HG03342 (cell line): ENCODE measurements at regions not wholly inside any gene's neighbourhood (a gene's known extent, or its start where the extent isn't known, plus 50 kb on each side); places are given as distances from the start of the nearest gene placed in this dataset.

Experiments
- ATAC-seq: cut with Tn5 transposase; IDR thresholded peaks from one replicate; pipeline ENCODE4 v1.9.1; 2021; ENCODE audit warnings: mild to moderate bottlenecking, moderate library complexity; ENCODE audit not compliant: unreplicated experiment

- no peak for ATAC-seq
These were observed 317.4 kb downstream of the SLC4A3 start for GRCh38 chr2:219944866-219945265.

- no peak for ATAC-seq
These were observed 318.6 kb downstream of the SLC4A3 start for GRCh38 chr2:219946021-219946420.

- ATAC-seq: no peak
These were observed 319.1 kb downstream of the SLC4A3 start for GRCh38 chr2:219946529-219946928.

DNA sequence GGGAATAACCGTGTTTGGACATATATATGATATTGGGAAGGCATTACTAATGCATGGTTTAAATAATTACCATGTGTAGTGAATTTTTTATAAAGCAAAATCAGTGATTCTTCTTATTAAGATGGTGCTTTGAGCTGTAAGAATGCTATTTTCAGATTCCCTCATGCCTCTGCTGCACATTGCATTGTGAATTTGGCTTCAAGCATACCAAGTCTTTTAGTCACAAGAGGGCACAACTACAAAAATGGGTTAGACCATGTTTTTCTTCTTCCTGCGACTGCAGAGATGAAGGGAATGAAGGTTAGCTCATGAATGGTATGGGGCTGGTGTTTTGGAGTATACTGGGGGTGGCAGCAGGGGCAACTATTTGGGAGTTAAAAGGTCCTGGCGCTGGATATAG, 320.1 kb downstream of the SLC4A3 start:
- no peak for ATAC-seq

- no peak for ATAC-seq
These were observed 321.6 kb downstream of the SLC4A3 start for GRCh38 chr2:219949053-219949452.

GRCh38 chr2:219951099-219951498, 323.7 kb downstream of the SLC4A3 start:
- no peak for ATAC-seq

DNA sequence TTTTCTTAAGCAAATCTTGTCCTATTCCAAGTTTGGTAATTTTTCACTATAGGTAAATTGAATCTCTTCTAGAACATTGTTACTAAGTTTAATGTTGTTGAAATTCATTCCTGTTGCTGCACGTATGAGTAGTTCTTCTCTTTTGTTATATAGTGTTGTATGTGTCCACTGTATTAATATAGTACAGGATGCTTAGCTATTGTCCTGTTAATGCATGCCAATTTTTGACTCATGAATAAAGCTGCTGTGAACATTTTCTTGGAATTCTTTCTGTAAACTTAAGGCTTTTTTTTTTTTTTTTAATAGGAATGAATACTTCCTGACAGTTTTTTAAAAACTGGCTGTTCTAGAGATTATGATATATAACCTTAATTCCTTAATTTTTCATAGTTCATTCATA, 326.9 kb downstream of the SLC4A3 start:
- ATAC-seq: no peak

DNA sequence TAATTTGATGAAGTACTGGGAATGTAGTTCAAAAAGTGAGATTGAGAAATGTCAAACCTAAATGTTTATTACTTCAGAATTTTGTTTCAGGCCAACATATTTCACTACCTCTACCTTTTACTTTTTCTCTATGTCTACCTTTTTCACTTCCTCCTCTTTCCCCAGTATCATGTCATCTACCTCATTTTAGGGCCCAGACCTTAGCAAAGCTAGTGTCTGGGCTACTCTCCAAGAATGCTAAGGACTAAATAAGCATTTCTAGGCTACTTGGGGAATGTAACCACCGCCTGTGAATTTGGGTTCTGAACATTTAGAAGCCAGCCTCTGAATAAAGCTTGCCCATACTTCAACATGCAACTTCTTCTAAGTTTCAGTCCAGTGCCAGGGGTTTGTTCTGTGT, 330.4 kb downstream of the SLC4A3 start:
- no peak for ATAC-seq

DNA sequence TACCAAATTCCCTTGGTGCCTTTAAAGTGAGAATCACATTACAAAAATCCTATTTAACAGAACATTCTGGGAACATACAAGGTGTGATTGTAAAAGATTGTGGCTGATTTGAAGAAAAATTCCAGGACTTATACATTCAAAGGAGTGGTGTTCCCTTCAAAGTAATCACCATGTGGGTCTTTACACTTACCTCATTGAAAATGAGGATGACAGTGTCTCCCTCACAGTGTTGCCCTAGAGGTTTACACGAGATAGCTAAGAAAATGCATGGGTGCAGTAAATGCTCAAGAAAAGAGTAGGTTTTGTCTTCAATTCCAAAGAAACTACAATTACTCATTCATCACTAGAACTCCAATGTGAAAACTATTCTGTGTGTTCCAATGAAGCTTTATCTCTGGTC, 331.5 kb downstream of the SLC4A3 start:
- ATAC-seq: no peak

GRCh38 chr2:219959471-219959870, 332.0 kb downstream of the SLC4A3 start:
- ATAC-seq: no peak

- no peak for ATAC-seq
These were observed 334.6 kb downstream of the SLC4A3 start for GRCh38 chr2:219961947-219962498.

DNA sequence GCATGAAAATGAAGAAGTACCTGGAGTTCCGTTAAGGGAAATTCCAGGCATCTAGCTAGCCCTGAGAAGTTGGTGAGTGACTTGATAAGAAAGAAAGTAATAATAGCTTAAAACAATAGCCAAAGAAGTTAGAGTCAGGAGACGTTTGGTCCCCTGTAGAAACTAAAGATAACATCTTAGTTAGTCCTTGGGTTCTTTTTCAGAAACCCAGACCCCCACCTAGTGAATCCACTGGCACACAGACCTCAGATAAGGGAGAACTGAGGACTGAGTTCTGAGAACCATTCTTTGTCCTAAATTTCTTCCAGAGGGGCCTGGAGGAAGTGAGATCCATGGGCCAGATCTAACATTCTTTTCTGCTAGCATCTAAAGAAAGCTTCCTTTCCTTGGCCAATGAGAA, 335.4 kb downstream of the SLC4A3 start:
- no peak for ATAC-seq

- no peak for ATAC-seq
These were observed 338.1 kb downstream of the SLC4A3 start for GRCh38 chr2:219965287-219966194.

GRCh38 chr2:219967247-219968245, 340.1 kb downstream of the SLC4A3 start:
- no peak for ATAC-seq

GRCh38 chr2:219968685-219969345, 341.4 kb downstream of the SLC4A3 start:
- ATAC-seq: no peak

- ATAC-seq: no peak
These were observed 342.1 kb downstream of the SLC4A3 start for GRCh38 chr2:219969508-219969907.

GRCh38 chr2:219973136-219973535, 345.7 kb downstream of the SLC4A3 start:
- no peak for ATAC-seq

- ATAC-seq: no peak
These were observed 349.4 kb downstream of the SLC4A3 start for GRCh38 chr2:219976871-219977270.

DNA sequence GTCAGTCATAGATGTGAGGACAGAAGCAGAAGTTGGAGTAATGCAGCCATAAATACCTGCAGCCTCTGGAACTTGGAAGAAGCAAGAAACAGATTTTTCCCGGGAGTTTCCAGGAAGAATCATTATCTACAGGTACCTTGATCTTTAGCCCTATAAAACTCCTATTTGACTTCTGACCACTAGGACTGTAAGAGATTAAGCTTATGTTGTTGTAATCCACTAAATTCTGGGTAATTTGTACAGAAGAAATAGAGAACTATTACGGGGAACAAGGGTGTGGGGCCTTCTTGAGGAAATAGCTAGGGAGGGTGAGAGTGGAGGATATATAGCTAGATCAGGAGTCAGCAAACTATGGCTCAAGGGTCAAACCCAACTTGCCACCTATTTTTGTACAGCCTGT, 353.2 kb downstream of the SLC4A3 start:
- no peak for ATAC-seq

GRCh38 chr2:219983836-219984235, 356.4 kb downstream of the SLC4A3 start:
- ATAC-seq: no peak

GRCh38 chr2:219985017-219985416, 357.6 kb downstream of the SLC4A3 start:
- ATAC-seq: no peak
